GM20000 (cell line): ENCODE measurements at regions not wholly inside any gene's neighbourhood (a gene's known extent, or its start where the extent isn't known, plus 50 kb on each side); places are given as distances from the start of the nearest gene placed in this dataset.

Experiments used
- DNase-seq: peaks from one replicate; pipeline ENCODE4 v3.0.0; 2012; ENCODE audit warnings: low spot score
- TF ChIP-seq, protein P1 (sequence below): IDR thresholded peaks from 2 replicates; pipeline ENCODE4 v1.5.1; 2012; ENCODE audit warnings: mild to moderate bottlenecking, control low read depth; ENCODE audit errors: extremely low read depth, missing control alignments

DNA sequence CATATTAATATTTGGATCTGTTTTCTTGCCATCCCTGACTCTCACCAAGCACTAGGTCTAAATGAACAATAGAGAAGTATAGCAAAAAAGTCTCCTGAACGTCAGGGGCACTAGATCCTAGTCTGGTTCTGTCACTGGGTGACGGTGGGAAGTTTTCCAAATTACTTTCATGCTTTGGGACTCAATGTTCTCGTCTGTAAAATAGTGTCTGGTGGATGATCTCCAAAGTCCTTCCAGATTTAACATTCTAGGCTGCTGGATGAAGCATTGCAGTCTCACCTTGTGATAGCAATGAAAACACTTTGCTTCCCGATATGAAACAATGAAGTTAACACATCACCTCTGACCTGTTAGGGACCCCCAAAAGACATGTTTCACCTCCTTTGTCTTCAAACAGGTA is 199.3 kb downstream of the SEC61B start:
- TF ChIP-seq, protein P1, sequence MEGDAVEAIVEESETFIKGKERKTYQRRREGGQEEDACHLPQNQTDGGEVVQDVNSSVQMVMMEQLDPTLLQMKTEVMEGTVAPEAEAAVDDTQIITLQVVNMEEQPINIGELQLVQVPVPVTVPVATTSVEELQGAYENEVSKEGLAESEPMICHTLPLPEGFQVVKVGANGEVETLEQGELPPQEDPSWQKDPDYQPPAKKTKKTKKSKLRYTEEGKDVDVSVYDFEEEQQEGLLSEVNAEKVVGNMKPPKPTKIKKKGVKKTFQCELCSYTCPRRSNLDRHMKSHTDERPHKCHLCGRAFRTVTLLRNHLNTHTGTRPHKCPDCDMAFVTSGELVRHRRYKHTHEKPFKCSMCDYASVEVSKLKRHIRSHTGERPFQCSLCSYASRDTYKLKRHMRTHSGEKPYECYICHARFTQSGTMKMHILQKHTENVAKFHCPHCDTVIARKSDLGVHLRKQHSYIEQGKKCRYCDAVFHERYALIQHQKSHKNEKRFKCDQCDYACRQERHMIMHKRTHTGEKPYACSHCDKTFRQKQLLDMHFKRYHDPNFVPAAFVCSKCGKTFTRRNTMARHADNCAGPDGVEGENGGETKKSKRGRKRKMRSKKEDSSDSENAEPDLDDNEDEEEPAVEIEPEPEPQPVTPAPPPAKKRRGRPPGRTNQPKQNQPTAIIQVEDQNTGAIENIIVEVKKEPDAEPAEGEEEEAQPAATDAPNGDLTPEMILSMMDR = no peak
- no peak for DNase-seq

DNA sequence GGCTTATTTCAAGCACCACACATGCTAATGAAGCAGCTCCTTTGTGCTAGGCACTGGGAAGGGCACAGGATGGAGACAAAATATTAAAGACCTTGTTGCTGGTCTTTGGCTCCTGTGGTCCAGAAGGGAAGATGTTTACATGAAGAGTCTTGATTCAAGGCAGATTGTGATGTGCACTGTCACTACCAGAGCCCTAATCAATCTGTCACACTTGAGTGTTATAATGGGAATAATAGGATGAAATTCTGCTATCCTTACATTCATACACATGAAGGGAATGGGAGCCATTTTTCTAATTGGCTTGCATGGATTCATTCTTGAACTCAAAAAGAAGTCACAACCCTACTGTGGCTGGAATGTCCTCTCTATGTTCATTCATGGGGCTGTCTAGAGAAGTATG is 203.0 kb downstream of the SEC61B start:
- DNase-seq = no peak
- TF ChIP-seq, protein P1 = no peak

DNA sequence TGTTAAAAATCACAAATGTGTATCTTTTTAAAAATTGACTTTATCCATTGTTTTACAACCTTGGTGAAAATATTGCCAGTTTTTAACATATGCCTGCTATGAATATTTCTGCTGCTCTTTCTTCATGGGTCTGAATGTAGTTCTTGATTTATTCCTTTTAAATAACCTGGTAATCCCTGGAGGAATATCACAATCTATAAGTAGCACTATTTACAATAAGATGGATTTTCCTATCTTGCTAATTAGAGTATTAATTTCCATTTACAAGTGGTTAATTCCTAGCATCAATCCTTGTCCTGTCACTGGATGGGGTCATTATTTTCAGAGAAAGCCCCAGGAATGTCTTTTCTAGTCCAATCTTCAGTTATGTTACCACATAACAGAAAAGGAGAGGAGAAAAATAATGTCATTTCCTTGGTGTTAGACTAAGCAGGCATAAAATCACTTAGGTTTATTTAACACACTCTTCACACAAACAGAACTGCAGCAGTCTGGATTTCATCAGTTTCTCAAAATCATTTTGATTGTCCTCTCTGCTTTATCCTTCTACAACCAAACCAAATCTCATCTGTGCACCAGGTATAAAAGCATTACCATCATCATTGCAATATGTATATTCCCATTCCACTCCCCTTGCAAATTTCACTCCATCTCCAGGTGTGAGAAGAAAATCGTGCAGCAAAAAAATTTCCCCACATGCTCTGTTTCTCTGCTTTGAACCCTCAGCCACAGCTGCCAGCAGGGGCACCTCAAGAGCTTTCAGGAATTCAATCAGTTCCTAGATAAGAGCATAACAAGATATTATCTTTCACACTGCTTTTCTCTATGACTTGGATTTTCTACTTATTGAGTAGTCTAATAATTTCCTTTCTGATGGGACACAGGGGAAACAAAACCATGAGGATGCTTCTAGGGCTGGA is 204.1 kb downstream of the SEC61B start:
- no peak for DNase-seq
- TF ChIP-seq, protein P1 = no peak

DNA sequence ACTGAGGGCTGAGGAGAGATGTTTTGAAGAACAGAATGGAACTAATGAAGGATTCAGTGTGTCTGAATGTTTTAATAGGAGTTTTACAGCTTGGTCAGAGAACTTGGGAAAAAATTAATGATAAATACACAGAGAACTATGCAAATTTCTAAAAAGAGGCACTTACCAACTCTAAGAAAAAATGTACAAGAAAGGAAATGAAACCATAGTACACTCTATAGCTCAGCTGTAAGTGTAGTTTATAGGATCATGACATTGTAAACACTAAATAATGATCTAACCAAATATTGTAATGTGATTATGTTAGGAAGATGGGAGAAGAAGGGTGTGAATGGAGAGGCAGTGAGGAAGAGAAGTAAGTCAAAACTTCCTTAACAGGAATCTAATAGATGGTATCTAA is 205.2 kb downstream of the SEC61B start:
- DNase-seq = no peak
- TF ChIP-seq, protein P1 = no peak

DNA sequence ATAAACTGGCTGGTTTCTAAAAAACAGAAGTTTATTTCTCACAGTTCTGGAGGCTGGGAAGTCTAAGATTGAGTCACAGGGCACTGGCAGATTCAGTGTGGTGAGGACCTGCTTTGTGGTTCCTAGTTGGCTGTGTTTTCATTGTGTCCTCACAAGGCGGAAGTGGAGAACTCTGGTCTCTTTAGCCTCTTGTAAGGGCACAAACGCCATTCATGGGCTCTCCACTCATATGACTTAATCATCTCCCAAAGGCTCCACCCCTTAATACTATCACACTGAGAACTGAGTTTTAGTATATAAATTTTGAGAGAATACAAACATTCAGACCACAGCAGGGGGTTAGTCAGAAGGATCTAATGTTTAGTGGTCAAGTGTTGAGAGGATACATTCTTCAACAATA is 208.2 kb downstream of the SEC61B start:
- TF ChIP-seq, protein P1 = no peak
- DNase-seq = no peak

DNA sequence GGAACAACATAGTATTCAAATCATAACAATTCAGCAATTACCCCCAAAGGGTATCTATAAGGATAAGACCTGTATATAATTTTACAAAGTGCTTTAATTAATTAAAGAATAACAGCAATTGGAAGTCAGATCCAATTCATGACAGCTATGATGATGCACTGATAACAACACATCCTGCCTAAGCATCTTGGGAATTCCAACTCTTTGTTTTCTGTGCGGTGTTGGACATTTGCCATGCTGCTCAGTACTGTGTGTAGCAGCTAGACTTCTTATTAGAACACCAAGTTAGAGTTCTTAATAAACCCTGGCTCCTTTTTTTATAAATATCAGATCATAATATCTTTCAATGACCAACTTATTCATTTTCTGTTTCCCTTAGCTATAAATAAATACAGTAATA is 209.0 kb downstream of the SEC61B start:
- no peak for DNase-seq
- TF ChIP-seq, protein P1 = no peak

DNA sequence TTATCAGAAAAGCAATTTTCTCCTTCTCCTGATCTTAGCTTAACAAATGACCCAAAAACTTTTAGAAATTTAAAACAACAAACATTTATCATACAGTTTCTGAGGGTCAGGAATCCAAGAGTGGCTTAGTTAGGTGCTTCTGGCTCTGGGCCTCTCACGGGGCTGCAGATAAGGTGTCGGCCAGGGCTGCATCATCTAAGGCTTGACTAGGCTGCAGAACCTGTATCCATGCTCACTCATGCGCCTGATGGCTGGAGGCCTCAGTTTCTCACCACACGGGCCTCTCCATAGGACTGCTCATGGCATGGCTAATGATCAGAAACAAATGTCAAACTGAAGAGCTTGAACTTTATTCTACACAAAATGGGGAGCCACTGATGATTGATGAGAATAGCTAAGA is 210.0 kb downstream of the SEC61B start:
- TF ChIP-seq, protein P1 = no peak
- DNase-seq = no peak
